Endodermal cell (in vitro differentiated cells): ENCODE measurements at regions not wholly inside any gene's neighbourhood (a gene's known extent, or its start where the extent isn't known, plus 50 kb on each side); places are given as distances from the start of the nearest gene placed in this dataset.

Experiments used
- DNase-seq: peaks from one replicate; pipeline ENCODE4 v3.0.0-alpha.2; 2017
- H3K27ac ChIP-seq: 2 replicates; pipeline ENCODE4 v1.5.1; 2013; ENCODE audit warnings: mild to moderate bottlenecking, low read depth, low read length, moderate library complexity
- H3K27me3 ChIP-seq: 2 replicates; pipeline ENCODE4 v1.6.1; 2013; ENCODE audit warnings: mild to moderate bottlenecking, low read length, moderate library complexity; ENCODE audit not compliant: insufficient read depth, control insufficient read depth, poor library complexity, severe bottlenecking
- H3K36me3 ChIP-seq: 2 replicates; pipeline ENCODE4 v1.7.0; 2013; ENCODE audit warnings: mild to moderate bottlenecking, low read length, moderate library complexity; ENCODE audit not compliant: control insufficient read depth, insufficient read depth
- H3K4me1 ChIP-seq: one replicate; pipeline ENCODE4 v1.7.0; 2013; ENCODE audit warnings: low read length; ENCODE audit not compliant: control insufficient read depth, insufficient read depth
- H3K4me3 ChIP-seq: 2 replicates; pipeline ENCODE4 v1.5.1; 2013; ENCODE audit warnings: mild to moderate bottlenecking, low read length, moderate library complexity
- H3K9ac ChIP-seq: 2 replicates; pipeline ENCODE4 v1.6.1; 2013; ENCODE audit warnings: mild to moderate bottlenecking, low read length, moderate library complexity; ENCODE audit not compliant: poor library complexity, severe bottlenecking; ENCODE audit errors: extremely low read depth
- H3K9me3 ChIP-seq: 2 replicates; pipeline ENCODE4 v1.6.1; 2013; ENCODE audit warnings: mild to moderate bottlenecking, low read length, moderate library complexity; ENCODE audit not compliant: control insufficient read depth
- H3K27ac Mint-ChIP-seq: 2 replicates; pipeline ENCODE4 v1.8.0; 2020; ENCODE audit warnings: mixed read lengths
- H3K27me3 Mint-ChIP-seq: 2 replicates; pipeline ENCODE4 v1.8.0; 2021; ENCODE audit warnings: mild to moderate bottlenecking, mixed read lengths; ENCODE audit not compliant: insufficient read depth
- H3K36me3 Mint-ChIP-seq: 2 replicates; pipeline ENCODE4 v1.8.0; 2020; ENCODE audit warnings: low read depth, mixed read lengths
- H3K4me1 Mint-ChIP-seq: 2 replicates; pipeline ENCODE4 v1.8.0; 2020; ENCODE audit warnings: mixed read lengths
- H3K4me3 Mint-ChIP-seq: 2 replicates; pipeline ENCODE4 v1.8.0; 2020; ENCODE audit warnings: mild to moderate bottlenecking, moderate library complexity, mixed read lengths
- H3K9me3 Mint-ChIP-seq: 2 replicates; pipeline ENCODE4 v1.8.0; 2020; ENCODE audit warnings: mild to moderate bottlenecking, mixed read lengths
- WGBS, 2 experiments: methylation state at CpG; one replicate each; pipeline versions ENCODE4 v1.1.5 to v1.1.7; 2013; ENCODE audit warnings: missing lambda C conversion rate in 2 of 2, mixed read lengths in 1 of 2; ENCODE audit not compliant: insufficient coverage in 1 of 2, insufficient read length in 1 of 2; 5-methylcytosine and 5-hydroxymethylcytosine counted together
- TF ChIP-seq, protein P1 (sequence below): fragments of 200-600 bp; sonication (generic); conservative IDR thresholded peaks from 2 replicates; pipeline ENCODE4 v1.5.0; 2021; ENCODE audit warnings: antibody characterized with exemption, mild to moderate bottlenecking

DNA sequence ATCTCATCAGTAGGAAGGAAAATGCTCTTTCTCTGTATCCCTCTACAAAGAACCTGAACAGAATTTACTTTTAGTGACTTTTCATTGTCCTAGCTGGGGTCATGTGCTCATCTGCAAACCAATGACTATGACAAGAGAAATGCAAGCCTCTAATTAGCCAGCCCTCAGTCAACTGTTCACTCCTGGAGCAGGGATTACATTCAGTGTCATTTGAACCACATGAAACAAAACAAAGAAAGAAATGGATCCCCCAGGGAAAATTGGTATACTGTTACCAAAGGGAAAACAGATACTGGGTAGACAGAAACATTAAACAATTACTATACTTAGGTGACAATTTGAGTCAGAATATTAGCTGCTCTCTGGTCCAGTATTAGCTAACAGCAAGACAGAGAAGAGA lies 173.6 kb downstream of the RCHY1 start:
- Histone ChIP-seq H3K4me1 (no peaks in the 10 kb centered on the region), H3K36me3 (no peaks in the 10 kb centered on the region), H3K4me3 (no peak overlapping the region), H3K9ac (no peak overlapping the region), H3K27me3 (no peaks in the 10 kb centered on the region), H3K27ac (no peak overlapping the region), H3K9me3 (no peaks in the 10 kb centered on the region)
- TF ChIP-seq, protein P1, sequence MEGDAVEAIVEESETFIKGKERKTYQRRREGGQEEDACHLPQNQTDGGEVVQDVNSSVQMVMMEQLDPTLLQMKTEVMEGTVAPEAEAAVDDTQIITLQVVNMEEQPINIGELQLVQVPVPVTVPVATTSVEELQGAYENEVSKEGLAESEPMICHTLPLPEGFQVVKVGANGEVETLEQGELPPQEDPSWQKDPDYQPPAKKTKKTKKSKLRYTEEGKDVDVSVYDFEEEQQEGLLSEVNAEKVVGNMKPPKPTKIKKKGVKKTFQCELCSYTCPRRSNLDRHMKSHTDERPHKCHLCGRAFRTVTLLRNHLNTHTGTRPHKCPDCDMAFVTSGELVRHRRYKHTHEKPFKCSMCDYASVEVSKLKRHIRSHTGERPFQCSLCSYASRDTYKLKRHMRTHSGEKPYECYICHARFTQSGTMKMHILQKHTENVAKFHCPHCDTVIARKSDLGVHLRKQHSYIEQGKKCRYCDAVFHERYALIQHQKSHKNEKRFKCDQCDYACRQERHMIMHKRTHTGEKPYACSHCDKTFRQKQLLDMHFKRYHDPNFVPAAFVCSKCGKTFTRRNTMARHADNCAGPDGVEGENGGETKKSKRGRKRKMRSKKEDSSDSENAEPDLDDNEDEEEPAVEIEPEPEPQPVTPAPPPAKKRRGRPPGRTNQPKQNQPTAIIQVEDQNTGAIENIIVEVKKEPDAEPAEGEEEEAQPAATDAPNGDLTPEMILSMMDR = no peak
- DNase-seq = no peak
- no peak overlapping the region for H3K27ac Mint-ChIP-seq
- no peaks in the 10 kb centered on the region for H3K36me3 Mint-ChIP-seq
- peaks cover 8% of the 10 kb centered on the region for H3K27me3 Mint-ChIP-seq
- no peak overlapping the region for H3K4me3 Mint-ChIP-seq
- H3K9me3 Mint-ChIP-seq = peaks cover 7% of the 10 kb centered on the region
- H3K4me1 Mint-ChIP-seq = no peaks in the 10 kb centered on the region

DNA sequence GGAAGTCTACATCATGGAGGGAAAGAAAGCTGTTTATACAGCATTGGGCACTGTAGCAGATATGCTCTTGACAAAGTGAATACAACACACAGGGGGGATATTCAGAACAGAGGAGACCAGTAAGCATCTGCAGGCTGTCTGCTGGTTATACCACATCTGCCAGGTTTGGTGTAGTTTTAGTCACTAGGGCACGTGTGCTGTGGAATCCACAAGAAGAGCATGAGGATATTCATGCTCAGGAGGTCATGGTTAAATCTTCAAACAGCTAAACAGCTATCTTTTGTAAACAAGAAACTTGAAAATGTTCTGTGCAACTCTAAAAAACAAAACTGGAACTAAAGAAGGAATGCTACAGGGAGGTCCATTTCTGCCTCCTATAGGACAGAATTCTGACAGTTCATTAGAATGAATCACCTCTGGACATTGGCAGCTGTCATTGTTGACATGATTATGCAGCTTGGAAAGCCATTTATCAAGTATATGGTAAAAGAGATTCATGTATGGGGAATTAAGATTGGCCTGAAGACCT lies 175.8 kb downstream of the RCHY1 start:
- Histone ChIP-seq H3K9me3 (no peaks in the 10 kb centered on the region), H3K27ac (no peak overlapping the region), H3K4me1 (no peaks in the 10 kb centered on the region), H3K4me3 (no peak overlapping the region), H3K27me3 (no peaks in the 10 kb centered on the region), H3K9ac (no peak overlapping the region), H3K36me3 (no peaks in the 10 kb centered on the region)
- TF ChIP-seq, protein P1 = no peak
- no peaks in the 10 kb centered on the region for H3K4me1 Mint-ChIP-seq
- H3K4me3 Mint-ChIP-seq = no peak overlapping the region
- no peak for DNase-seq
- WGBS, 2 experiments = 86 to 100% methylated on average over 1 of the region's 1 CpG
- H3K36me3 Mint-ChIP-seq = no peaks in the 10 kb centered on the region
- no peak overlapping the region for H3K27ac Mint-ChIP-seq
- H3K27me3 Mint-ChIP-seq = peaks cover 8% of the 10 kb centered on the region
- H3K9me3 Mint-ChIP-seq = peaks cover 9% of the 10 kb centered on the region

DNA sequence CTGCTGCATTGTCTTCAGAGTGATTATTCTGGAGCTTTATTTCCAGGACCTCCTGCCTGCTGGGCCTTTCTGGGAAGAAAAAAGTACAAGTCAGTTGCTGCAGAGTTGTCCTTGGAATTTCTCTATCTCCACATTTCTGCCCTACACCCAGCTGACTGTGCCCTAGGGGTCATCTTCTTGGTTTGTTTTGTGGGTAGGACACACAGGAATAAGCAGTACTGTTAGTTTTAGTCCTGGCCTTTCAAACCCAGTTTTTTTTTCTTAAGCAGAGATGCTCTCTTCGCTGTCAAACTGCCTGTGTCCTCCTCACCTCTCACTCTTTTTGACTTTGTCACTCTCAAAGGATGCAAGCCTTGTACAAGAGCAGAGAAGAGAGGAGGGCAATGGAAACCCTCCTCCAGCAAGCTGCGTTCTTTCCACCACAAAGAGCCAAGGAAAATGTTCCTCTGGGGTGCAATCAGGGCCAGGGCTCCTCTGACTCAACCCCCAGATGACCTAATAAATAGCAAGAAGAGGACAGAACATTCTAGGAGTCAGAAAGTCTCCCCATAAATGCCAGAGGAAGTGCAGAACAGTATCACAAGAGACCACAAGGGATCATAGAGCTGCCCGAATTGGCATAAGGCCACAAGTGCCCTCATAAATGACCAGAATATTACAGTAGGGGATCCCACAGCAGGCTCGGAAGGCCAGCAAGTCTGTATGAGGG lies 186.2 kb downstream of the RCHY1 start:
- Mint-ChIP-seq H3K4me1 (no peaks in the 10 kb centered on the region), H3K9me3 (peaks cover under 1% of the 10 kb centered on the region), H3K4me3 (no peak overlapping the region), H3K27ac (no peak overlapping the region), H3K36me3 (no peaks in the 10 kb centered on the region), H3K27me3 (peaks cover 6% of the 10 kb centered on the region)
- no peak overlapping the region for H3K4me3 ChIP-seq
- no peak overlapping the region for H3K9ac ChIP-seq
- no peaks in the 10 kb centered on the region for H3K4me1 ChIP-seq
- H3K27ac ChIP-seq = peak overlapping the region; percentile 40
- no peaks in the 10 kb centered on the region for H3K9me3 ChIP-seq
- H3K36me3 ChIP-seq = no peaks in the 10 kb centered on the region
- no peak for DNase-seq
- TF ChIP-seq, protein P1 = no peak
- no peaks in the 10 kb centered on the region for H3K27me3 ChIP-seq
- 91 to 96% methylated on average over 2 to 4 of the region's 4 CpGs for WGBS, 2 experiments
